Fibroblast of skin of right biceps (primary cell): ENCODE measurements at regions not wholly inside any gene's neighbourhood (a gene's known extent, or its start where the extent isn't known, plus 50 kb on each side); places are given as distances from the start of the nearest gene placed in this dataset.

ENCODE experiments used
- DNase-seq: peaks from one replicate; pipeline ENCODE4 v3.0.0-alpha.2; 2013

DNA sequence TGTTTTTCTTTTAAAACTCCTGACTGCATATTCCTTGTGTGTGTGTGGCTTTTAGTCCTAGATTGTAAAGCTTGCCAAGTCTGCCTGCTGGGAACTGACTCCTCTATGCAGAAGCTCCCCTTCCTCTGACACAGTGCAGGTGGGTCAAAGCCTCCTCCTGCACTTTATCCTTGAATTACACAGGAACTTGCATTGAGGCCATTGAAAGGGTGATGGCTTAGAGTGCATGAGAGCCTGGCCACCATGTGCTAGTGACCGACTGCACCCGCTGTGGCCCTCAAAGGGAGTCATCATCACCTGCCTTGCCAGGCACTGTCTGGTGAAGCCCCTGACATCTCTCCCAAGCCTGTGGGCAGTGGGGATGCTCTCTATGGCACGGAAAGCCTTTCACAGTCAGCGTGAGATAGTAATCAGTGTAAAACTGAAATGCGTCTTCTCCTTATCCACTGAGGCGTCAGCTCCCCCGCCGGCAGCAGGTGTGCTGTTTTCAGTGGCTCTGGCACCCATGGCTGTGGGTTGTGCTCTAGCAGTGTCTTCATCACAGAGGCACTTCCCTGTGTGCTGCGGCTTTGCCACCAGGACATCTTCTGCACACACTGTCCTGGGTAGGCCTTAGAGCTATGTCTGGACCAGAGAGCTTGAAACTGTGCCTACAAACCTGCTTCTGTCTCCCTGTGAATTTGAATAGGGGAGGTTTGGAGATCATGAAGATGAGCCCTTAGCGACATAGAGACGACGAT lies 87.9 kb downstream of the THBS2 start:
- no peak for DNase-seq

DNA sequence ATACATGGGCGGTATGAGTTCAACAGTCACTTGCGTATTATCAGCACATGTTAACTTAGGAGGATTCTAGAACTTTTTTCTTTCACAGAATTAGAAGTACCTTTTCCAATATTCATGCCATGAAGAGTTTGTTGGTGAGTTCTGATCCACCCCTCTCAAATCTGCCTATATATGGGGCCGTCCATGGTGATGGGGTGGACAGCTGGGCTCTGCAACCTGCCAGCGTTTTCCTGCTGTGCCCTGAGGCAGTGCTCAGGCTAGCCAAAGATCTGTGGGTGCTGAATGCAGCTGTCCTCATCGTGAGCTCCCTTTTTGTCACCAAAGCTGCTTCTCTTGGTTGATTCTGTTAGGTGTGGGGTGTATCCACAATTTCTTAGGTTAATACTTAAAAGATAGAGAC lies 88.7 kb downstream of the THBS2 start:
- no peak for DNase-seq

DNA sequence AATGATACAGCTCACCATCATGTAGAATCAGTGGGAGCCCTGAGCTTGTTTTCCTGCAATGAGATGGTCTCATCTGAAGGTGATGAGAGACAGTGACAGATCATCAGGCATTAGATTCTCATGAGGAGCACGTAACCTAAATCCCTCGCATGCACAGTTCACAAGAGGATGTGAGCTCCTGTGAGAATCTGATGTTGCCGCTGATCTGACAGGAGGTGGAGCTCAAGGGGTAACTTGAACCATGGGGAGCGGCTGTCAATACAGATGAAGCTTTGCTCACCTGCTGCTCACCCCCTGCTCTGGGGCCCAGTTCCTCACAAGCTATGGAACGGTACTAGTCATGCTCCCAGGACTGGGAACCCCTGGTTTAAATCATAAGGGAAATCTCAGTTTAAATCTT lies 89.2 kb downstream of the THBS2 start:
- DNase-seq: no peak

DNA sequence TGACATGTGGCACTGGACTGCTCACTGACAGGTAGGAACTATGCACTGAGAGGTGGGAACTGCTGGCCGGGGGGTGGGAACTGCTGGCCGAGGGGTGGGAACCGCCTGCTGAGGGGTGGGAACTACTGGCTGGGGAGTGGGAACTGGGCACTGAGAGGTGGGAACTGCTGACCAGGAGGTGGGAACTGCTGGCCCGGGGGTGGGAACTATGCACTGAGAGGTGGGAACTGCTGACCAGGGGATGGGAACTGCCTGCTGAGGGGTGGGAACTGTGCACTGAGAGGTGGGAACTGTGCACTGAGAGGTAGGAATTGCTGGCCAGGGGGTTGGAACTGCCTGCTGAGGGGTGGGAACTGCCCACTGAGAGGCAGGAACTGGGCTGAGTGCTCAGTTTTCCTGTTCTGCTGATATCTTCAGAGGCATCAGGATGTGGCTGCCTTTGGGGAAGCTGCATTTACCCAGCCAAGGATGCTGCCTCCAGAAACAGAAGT lies 90.2 kb downstream of the THBS2 start:
- DNase-seq: no peak

DNA sequence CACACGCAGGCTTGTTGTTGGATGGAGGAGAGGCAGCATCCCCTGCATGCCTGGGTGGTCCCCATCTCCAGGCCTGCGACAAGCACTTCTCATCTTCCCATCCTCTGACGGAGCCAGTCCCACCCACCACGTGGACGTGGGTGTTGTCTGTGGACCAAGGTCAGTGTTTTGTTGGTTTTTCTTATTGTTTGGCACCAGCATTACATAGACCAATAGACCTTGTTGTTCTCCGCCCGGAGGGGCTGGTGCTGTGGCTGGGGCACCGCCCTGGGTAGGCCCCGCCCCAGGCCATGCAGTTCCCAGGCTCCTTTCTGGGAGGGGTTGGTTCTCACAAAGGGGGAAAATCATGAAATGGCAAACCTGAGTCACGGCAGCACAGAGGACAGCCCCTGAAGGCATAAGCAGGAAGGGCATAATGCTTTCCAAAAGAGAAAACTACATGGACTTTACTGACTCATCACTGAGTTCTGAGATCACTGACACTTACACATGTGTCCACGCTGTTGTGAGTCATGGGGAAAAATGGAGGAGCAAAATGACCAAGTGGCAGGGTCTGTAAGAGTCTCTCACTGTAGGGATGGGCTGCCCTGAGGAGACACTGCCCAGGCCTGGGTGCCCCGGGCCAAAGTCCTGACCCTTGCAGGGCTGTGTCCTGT lies 90.8 kb downstream of the THBS2 start:
- peak; percentile 91 for DNase-seq

DNA sequence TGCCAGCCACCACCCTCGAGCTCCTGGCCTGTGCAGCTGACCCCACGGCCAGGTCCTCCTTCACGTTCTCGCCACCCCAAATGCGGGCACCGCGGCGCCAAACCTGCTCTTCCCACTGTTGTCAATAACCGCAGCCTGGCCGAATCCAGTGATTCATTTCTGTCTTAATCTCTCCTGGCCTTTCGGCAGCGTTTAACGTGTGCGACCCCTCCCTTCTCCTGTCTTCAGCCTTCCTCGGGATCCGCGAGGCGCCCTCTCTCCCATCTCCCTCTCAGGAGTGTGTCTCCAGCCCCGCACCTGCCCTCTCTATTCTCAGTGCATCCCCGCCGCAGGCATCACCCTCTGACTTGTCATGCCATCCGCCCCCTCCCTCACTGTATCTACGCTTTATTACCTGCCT lies 91.4 kb downstream of the THBS2 start:
- DNase-seq: no peak

DNA sequence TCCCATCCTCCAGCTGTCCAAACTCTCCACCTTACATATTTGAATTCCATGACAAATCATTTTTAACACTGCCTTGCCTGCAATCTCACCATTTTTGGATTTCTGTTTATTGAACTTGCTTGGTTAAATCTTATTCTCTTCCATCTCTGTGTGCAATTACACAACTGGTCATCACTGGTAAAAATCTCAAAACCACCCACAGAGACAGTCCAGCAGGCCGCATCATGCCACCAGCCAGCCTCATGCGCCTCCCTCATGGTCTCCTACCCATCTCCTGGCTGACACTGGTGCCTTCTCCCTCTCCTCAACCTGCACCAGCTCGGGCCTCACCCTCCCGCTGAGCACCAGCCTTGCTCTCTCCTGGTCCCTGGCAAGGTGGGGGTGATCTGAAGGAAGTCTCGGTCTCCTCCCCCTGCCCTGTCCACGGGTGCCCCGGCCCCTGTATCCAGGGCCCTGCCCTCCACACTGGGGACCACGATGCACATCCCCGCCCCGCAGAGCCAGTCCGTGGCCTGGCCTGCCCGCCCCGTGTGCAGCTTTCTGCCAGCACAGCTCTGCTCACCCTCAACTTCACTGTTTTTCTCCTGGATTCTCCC lies 92.0 kb downstream of the THBS2 start:
- DNase-seq: no peak

DNA sequence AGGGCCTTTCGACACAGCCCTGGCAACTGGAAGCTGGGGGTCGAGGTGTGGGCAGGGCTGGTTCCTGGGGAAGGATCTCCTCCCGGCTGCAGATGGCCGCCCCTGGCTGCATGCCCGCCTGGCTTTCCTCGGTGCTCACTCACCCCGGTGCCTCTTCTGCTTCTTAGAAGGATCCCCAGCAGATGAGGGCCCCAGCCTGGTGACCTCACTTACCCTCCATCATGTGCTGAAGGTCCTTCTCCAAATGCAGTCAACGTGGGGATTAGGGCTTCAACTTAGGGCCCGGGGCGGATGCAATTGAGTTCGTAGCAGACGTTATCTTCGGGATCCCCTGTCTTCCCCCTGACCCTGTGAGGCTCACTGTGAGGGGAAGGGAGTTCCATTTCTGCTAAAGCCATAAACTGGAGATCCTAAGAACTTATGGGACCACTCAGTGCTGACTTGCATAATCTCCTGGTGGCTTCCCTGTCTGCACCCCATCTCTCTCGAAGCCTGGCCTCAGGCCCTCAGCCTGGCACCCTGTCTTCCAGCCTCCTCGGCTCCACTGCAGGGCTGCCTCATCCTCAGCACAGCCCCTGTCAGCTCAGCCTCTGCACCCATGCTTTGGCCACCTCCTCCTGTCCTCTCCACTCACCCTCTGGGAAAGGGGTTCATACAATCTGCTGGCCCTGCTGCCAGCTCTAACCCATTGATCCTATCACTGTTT lies 92.6 kb downstream of the THBS2 start:
- DNase-seq: no peak

DNA sequence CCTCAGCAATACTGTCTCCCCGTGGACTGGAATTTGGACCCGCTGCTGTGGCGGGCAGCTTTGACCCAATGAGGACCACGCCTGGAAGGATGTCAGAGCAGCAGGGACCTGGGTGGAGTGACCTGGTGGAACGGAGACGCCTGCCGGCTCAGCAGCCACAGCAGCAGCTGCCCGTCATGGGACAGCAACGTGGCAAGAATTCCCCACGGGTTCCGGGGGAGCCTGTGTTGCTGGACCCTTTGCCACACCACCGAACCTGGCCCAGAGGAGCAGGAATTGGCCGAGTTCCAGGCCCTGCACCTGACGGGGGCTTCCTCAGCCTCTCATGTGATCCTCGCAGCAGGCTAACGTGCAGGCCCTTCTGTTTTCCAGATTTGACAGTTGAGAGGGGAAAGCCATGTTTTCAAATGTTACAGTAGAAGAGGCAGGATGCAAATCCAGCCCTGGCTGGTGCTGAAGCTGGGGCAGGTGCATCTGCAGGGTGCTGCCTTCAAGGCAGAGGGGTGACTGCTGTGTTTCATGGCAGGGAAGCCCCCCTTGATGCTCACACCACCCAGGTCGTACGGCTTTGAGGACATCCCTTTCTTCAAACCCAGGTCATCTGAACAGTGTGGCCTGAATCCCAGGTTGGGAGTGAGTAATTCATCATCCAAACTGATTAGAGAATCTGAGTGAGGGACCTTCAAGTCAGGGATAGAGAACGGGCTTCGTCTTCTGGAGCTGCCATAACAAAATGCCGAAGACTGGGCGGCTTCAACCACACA lies 93.4 kb downstream of the THBS2 start:
- no peak for DNase-seq

DNA sequence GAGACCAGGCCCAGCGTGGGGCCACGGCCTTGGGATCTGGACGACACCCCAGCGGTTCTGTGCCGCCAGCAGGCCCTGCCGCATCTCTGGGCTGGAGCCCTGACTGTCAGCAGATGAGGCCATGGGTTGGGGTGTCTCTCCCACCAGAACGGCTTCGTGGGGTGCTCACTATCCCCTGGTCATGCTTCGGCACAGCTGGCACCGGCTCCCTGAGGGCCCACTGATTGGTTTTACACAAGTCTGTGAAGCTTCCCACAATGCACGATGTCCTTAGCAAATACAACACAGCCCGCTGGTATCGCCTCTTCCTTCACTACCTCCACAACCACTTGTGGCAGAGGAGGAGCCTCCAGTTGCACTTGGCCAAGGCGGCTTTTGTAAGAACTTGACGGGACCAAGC lies 94.3 kb downstream of the THBS2 start:
- no peak for DNase-seq

DNA sequence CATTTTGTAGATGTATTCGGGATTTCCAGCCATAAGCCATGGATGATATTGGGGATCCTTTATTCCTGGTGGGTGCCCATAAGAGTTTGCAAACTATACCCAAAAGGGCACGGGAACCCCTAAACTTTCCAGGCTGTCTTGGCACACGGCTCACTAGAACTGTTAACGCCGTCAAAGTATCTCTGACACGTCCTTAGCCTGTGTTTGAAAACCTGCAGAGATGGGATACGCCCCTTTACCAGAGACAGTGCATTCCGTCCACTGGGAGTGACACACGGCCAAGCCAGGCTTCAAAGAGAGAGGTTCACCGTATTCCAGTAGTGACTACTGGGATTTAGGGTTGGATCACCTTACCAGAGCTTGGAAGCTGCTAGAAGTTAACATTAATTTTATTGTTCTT lies 95.0 kb downstream of the THBS2 start:
- peak; percentile 57 for DNase-seq

DNA sequence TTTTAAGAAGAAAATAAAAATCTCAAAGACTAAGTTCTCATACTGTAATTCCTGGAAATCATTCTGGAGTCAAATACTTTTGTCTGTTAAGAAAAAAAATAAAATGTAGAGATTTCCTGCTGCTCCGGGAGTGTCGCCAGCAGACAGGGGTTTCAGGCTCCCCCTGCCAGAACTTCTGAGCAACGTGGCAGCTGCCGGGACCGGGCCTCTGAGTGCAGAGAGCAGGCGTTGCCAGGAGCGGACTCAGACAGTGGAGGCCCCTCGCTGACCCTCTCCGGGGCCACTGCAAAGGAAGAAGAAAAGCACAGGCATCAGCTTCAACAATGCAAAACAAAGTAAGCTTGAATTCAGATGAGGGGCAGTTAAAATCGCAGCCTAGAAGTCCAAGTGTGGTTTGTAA lies 95.5 kb downstream of the THBS2 start:
- DNase-seq: peak; percentile 87

DNA sequence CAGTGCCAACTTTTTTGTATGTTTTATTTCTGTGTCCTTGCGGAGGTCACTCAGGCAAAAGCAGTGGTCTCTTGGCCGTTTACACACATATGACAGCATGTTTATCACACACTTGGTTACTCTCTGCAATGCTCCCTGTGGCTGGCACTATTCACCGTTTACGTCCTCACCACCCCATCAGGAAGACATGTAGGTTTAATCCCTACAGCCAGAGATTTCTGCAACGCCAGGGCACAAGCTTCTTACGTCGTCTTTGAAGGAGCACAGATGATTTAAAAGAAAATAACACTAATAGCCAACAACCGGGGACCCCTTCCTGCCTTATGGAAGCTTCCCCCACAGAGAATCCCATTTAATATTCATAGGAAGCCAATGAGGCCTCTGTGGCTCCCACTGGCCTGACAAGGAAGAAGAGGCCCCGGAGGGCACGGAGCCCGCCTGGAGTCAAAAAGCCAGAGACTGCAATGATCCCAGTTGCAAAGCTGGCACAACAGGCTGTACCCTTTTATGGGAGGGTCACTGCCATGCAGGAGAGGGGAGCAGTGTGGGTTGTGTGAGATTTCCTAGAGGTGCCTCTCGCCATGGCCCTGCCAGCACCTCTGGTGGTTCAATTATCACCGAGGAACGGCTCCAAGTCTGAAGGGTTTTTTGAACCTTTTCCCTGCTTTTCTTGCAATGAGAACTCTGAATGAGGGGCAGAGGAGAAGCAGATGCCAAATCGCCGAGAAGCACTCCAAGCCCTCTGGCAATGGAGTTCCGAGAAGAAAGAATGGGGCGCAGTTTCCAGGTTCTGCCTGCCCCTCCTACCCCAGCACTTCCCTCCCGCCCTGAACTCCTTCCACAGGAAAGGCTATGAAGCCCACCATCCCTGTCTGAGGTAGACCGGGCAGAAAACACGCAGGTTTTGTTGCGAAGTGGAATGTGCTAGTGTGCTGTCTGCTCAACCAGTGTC lies 96.2 kb downstream of the THBS2 start:
- DNase-seq: no peak

DNA sequence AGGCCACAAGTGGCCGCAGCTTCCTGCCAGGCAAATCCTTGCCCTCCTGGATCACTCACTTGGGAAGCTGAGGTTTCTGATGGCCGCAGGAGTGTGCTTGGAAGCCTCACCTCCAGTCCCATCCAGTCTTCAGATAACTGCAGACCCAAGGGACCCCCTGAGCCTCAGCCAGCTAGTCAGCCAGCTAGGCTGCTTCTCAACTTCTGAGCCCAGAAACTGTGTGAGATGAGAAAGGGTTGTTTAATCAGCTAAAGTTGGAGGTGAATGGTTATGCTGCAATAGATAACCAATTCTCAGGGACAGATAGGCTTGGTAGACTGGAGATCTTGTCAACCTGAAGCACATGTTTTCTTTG lies 96.9 kb downstream of the THBS2 start:
- no peak for DNase-seq

DNA sequence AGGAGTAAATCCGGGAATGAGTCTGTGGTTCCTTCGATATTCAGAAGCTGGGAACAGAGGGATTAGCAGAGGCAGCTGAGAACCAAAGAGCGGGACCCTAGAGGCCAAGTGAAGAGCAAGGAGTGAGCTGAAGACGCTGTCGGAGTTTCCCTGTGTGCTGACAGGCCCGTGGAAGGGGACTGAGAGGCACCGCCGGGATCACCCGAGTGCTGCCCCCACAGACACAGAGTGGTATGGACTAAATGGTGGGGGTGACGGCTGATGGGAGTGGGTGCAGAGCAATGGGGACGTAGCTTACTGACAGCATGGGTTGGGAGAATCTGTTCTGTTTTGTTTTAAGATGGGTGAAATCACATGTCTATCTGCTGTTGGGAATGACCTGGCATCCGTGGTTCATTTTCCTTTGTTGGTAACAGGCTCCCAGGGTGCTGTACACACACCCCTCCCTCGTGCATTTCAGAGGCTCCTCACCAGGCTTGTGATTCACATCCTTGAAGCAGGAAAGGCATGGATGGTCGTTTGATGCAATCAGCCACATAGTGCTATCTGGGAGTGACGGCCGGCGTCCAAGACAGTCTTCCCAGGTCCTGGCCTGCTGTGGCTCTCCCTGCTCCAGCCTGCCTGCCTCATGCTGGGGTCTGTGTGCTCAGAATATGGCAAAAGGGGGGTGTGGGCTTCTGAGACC lies 97.4 kb downstream of the THBS2 start:
- DNase-seq: peak; percentile 69

DNA sequence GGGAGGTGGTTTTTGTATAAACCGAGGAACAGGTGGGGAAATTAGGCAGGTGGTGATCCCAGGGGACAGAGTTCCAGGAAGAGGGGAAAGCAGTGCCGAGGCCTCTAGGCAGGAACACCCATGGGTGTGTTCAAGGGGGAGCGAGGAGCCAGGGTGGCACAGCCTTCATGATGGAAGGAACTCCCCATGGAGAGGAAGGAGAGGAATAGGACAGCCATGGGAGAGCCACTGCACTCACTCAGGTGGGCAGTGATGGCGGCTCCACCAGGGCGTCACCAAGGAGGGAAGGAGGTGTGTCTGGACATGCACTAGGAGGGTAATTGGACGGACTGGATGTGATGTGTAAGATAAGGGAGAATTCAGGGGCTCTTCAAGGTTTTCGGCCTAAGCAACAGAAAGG lies 98.2 kb downstream of the THBS2 start:
- no peak for DNase-seq

DNA sequence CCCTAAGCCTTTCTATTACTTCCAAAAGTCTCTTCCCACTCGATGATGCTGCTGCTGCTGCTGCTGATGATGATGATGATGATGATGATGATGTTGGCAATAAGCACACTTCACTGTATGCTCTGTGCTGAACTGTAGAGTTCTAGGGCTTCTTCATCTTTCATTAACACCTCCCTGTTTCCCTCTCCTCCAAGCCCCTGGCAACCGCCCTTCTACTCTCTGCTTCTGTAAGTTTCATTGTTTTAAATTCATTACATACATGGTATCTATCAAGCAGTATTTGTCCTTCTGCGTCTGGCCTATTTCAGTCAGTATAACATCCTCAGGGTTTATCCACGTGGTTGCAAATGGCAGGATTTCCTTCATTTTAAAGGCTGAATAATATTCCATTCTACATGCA lies 100.2 kb downstream of the THBS2 start:
- no peak for DNase-seq

DNA sequence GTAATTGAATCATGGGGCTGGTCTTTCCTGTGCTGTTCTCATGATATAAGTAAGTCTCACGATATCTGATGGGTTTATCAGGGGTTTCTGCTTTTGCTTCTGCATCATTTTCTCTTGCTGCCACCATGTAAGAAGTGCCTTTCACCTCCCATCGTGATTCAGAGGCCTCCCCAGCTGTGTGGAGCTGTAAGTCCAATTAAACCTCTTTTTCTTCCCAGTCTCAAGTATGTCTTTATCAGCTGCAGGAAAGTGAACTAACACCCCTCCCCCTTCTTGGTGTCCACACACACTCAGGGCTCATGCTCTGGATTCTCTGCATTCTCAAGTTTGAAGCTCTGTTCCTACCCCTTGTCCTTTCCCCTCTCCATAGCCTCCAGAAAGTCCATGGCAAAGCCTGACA lies 107.1 kb downstream of the THBS2 start:
- no peak for DNase-seq

DNA sequence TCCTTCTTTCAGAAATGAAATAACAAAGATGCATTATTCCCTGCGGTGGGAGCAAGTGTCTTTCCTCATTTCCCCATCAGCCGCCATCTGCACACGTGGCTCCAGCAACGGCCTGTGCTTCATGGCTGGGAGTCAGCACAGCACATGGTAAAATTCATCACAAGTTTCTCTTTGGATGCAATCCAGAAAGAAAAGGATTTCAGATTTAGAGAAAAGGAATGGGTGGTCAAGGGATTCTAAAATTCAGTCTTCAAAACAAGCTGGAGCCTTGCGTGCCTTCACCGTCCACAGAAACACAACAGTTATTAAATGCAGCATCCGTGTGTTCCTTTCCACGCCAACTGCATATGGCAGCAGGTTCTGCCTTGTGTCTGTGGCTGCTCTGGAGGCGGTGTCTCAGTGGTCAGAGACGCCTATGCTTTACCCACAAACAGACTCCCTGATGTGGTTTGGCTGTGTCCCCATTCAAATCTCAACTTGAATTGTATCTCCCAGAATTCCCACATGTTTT lies 107.6 kb downstream of the THBS2 start:
- peak; percentile 69 for DNase-seq

DNA sequence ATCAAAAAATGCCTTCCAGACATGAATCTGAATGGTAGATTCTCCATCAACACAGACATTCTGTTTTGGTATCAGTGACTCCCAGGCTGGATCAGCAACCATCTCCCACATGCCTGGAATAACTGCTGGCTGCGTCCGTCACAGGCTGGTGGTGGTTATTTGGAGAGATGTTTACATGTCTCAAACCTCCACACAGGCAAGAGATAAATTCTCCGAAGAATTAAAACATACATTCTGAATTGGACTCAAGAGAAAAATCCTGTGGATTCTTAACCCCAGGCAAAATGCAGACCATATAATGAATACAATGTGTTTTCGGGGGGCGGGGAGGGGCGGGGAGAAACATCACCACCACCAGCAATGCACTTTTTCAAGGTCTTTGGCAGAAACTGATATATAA lies 108.2 kb downstream of the THBS2 start:
- peak; percentile 62 for DNase-seq

DNA sequence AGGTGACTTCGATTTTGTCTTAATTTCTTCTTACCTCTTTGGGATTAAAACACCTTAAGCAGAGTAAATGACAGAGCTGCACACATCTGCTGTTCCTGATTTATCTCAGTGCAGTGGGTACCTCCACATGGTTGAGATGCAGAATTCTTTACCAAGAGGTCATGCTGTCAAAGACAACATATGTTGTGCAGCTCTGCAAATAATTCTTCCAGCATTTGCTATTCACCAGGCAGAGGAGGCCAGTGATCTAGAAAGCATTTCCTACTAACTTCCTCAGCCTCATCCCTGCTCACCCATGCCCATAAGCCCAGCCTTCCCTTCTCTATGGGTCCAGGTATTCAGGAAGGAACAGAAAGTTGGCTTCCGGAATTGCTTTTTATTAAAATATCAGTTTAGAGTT lies 109.3 kb downstream of the THBS2 start:
- no peak for DNase-seq
